ENCODE measurements at regions not wholly inside any gene's neighbourhood (a gene's known extent, or its start where the extent isn't known, plus 50 kb on each side); places are given as distances from the start of the nearest gene placed in this dataset.

DNA sequence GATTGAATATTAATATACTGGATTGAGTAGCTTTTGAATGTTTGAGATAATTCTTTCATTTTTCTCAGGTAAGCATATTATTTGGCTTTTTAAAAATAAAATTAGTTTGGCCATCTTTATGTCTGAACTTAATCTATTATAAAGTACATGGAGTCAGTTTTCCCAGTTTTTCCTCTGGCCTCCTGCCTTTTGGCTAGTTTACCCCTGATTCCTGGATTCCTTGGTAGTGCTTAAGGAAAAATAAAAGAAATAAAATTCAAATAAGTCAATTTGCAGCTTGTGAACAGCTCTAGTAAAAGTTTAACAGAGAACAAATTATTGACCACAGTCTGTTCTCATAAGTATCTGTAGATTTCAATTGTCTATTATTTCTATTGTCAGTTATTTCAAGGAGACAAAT, 89.4 kb downstream of the COL6A6 start:
- TF ChIP-seq, protein P1, sequence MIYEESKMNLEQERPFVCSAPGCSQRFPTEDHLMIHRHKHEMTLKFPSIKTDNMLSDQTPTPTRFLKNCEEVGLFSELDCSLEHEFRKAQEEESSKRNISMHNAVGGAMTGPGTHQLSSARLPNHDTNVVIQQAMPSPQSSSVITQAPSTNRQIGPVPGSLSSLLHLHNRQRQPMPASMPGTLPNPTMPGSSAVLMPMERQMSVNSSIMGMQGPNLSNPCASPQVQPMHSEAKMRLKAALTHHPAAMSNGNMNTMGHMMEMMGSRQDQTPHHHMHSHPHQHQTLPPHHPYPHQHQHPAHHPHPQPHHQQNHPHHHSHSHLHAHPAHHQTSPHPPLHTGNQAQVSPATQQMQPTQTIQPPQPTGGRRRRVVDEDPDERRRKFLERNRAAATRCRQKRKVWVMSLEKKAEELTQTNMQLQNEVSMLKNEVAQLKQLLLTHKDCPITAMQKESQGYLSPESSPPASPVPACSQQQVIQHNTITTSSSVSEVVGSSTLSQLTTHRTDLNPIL (CRISPR knock-in tag; IDR thresholded peaks at IDR 0.05; ENCODE audit: low read depth) = no peak
- TF ChIP-seq RARB (CRISPR knock-in tag; IDR thresholded peaks at IDR 0.05) = no peak
- TF ChIP-seq TCF4 (CRISPR knock-in tag; IDR thresholded peaks at IDR 0.05; ENCODE audit: borderline replicate concordance) = no peak
- no peak for TF ChIP-seq ZFP30 (CRISPR knock-in tag; IDR thresholded peaks at IDR 0.05)
- TF ChIP-seq, protein P2, sequence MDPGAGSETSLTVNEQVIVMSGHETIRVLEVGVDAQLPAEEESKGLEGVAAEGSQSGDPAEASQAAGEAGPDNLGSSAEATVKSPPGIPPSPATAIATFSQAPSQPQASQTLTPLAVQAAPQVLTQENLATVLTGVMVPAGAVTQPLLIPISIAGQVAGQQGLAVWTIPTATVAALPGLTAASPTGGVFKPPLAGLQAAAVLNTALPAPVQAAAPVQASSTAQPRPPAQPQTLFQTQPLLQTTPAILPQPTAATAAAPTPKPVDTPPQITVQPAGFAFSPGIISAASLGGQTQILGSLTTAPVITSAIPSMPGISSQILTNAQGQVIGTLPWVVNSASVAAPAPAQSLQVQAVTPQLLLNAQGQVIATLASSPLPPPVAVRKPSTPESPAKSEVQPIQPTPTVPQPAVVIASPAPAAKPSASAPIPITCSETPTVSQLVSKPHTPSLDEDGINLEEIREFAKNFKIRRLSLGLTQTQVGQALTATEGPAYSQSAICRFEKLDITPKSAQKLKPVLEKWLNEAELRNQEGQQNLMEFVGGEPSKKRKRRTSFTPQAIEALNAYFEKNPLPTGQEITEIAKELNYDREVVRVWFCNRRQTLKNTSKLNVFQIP (CRISPR knock-in tag; IDR thresholded peaks at IDR 0.05; ENCODE audit: borderline replicate concordance, low read depth) = no peak
- TF ChIP-seq PPARA (CRISPR knock-in tag; IDR thresholded peaks at IDR 0.05; ENCODE audit: borderline replicate concordance) = no peak
- TF ChIP-seq, protein P3, sequence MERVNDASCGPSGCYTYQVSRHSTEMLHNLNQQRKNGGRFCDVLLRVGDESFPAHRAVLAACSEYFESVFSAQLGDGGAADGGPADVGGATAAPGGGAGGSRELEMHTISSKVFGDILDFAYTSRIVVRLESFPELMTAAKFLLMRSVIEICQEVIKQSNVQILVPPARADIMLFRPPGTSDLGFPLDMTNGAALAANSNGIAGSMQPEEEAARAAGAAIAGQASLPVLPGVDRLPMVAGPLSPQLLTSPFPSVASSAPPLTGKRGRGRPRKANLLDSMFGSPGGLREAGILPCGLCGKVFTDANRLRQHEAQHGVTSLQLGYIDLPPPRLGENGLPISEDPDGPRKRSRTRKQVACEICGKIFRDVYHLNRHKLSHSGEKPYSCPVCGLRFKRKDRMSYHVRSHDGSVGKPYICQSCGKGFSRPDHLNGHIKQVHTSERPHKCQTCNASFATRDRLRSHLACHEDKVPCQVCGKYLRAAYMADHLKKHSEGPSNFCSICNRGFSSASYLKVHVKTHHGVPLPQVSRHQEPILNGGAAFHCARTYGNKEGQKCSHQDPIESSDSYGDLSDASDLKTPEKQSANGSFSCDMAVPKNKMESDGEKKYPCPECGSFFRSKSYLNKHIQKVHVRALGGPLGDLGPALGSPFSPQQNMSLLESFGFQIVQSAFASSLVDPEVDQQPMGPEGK (CRISPR knock-in tag; IDR thresholded peaks at IDR 0.05; ENCODE audit: borderline replicate concordance) = no peak
- no peak for TF ChIP-seq ZNF565 (CRISPR knock-in tag; conservative IDR thresholded peaks at IDR 0.05; ENCODE audit: low read depth)
- no peak for TF ChIP-seq ARNTL (CRISPR knock-in tag; IDR thresholded peaks at IDR 0.05; ENCODE audit: borderline replicate concordance, low read depth)
- TF ChIP-seq SNAI2 (CRISPR knock-in tag; IDR thresholded peaks at IDR 0.05) = no peak
- no peak for TF ChIP-seq ISL1 (CRISPR knock-in tag; IDR thresholded peaks at IDR 0.05)
- TF ChIP-seq ZC3H10 (CRISPR knock-in tag; IDR thresholded peaks at IDR 0.05) = no peak
